ENCODE measurements at regions not wholly inside any gene's neighbourhood (a gene's known extent, or its start where the extent isn't known, plus 50 kb on each side); places are given as distances from the start of the nearest gene placed in this dataset.
"Not testable (repeated sequence)": the region's sequence is repeated elsewhere in the genome, so short reads cannot be mapped to it uniquely, and the experiment has no call there.

DNA sequence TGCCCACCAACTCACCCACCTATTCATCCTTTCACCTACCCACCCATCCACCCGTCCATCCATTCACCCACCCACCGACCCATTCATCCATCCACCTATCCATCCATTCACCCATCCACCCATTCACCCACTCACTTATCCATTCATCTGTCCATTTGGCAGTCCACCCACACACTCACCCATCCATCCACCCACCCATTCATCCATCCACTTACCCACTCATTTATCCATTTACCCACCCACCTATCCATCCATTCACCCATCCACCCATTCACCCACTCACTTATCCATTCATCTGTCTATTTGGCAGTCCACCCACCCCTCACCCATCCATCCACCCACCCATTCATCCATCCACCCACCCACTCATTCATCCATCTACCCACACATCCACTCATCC, 278.1 kb upstream of the IRX4 start:
- Mint-ChIP-seq H3K36me3 (ENCODE audit: insufficient read depth in 2 of 2) (no peaks in the 10 kb centered on the region), H3K27ac (no peak overlapping the region)
- DNase-seq = no peak

DNA sequence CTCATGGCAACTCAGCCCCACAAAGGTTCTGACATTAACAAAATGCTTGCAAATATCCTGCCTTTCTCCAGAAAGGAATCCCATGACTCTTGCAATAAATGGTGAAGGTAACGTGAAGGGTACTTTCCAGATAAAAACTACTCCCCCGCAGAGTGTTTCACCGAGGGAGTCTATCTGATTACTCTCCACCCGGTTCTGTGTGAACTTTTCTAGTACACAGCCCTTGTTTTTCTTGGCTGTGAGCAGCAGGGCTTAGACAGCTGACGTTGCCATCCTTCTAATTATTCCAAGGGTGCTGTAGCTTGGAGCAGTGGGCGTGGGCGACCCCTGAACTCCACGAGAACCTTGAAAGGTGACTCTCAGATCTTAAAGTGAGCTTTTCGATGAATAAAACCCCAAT, 276.0 kb upstream of the IRX4 start:
- ATAC-seq (replicated peaks in 1 of 2) = no peak
- no peak overlapping the region for H3K27ac Mint-ChIP-seq
- H3K27me3 Mint-ChIP-seq (ENCODE audit: low read depth) = no peaks in the 10 kb centered on the region

More for the DNA sequence above, 278.1 kb upstream of the IRX4 start:
- Mint-ChIP-seq H3K27me3 (ENCODE audit: low read depth) (no peaks in the 10 kb centered on the region), H3K9me3 (peaks cover 0 to 1% of the 10 kb centered on the region in 2 donors), H3K4me3 (no peak overlapping the region), H3K4me1 (ENCODE audit: low read depth) (no peaks in the 10 kb centered on the region)
- no peak for ATAC-seq (replicated peaks in 1 of 2)

GRCh38 chr5:2158109-2158508, 275.4 kb upstream of the IRX4 start:
- no peaks in the 10 kb centered on the region for H3K36me3 Mint-ChIP-seq (ENCODE audit: insufficient read depth in 2 of 2)
- ATAC-seq (replicated peaks in 1 of 2) = no peak
- H3K9me3 Mint-ChIP-seq = peaks cover 0 to 1% of the 10 kb centered on the region in 2 donors
- H3K27me3 Mint-ChIP-seq (ENCODE audit: low read depth) = no peaks in the 10 kb centered on the region
- no peak for DNase-seq
- no peak overlapping the region for H3K27ac Mint-ChIP-seq
- no peaks in the 10 kb centered on the region for H3K4me1 Mint-ChIP-seq (ENCODE audit: low read depth)
- no peak overlapping the region for H3K4me3 Mint-ChIP-seq

More for the DNA sequence above, 276.0 kb upstream of the IRX4 start:
- no peak overlapping the region for H3K4me3 Mint-ChIP-seq
- H3K9me3 Mint-ChIP-seq = peaks cover 0 to 1% of the 10 kb centered on the region in 2 donors
- H3K4me1 Mint-ChIP-seq (ENCODE audit: low read depth) = no peaks in the 10 kb centered on the region
- H3K36me3 Mint-ChIP-seq (ENCODE audit: insufficient read depth in 2 of 2) = no peaks in the 10 kb centered on the region
- DNase-seq = no peak

DNA sequence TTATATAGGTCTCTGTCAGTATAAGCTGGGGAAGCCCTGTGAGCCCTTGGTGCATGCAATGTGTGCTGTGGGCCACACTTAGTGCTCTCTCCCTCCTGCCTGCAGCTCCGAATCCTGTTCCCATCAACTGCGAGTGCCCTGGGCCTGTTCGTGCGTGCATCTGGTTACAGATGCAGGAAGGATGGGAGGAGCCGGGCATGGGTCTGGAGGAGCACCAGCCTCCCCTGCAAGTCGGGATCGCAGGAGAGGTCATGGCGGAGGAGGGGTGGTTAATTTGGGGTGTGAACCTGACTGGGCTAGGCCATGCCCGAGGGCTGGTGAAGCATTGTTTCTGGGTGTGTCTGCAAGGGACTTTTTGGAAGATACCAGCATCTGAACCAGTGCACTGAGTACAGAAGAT, 274.6 kb upstream of the IRX4 start:
- Mint-ChIP-seq H3K27ac (no peak overlapping the region), H3K4me3 (no peak overlapping the region), H3K4me1 (ENCODE audit: low read depth) (no peaks in the 10 kb centered on the region), H3K36me3 (ENCODE audit: insufficient read depth in 2 of 2) (no peaks in the 10 kb centered on the region), H3K9me3 (peaks cover 0 to 1% of the 10 kb centered on the region in 2 donors), H3K27me3 (ENCODE audit: low read depth) (no peaks in the 10 kb centered on the region)
- no peak for DNase-seq
- no peak for ATAC-seq (replicated peaks in 1 of 2)

- H3K9me3 Mint-ChIP-seq = peaks cover 0 to 1% of the 10 kb centered on the region in 2 donors
- H3K27me3 Mint-ChIP-seq (ENCODE audit: low read depth) = no peaks in the 10 kb centered on the region
- H3K4me1 Mint-ChIP-seq (ENCODE audit: low read depth) = no peaks in the 10 kb centered on the region
- H3K4me3 Mint-ChIP-seq = no peak overlapping the region
- ATAC-seq (replicated peaks in 1 of 2) (no peak), DNase-seq (no peak)
- H3K27ac Mint-ChIP-seq = no peak overlapping the region
- no peaks in the 10 kb centered on the region for H3K36me3 Mint-ChIP-seq (ENCODE audit: insufficient read depth in 2 of 2)
These were observed 273.8 kb upstream of the IRX4 start for GRCh38 chr5:2156358-2157059.

DNA sequence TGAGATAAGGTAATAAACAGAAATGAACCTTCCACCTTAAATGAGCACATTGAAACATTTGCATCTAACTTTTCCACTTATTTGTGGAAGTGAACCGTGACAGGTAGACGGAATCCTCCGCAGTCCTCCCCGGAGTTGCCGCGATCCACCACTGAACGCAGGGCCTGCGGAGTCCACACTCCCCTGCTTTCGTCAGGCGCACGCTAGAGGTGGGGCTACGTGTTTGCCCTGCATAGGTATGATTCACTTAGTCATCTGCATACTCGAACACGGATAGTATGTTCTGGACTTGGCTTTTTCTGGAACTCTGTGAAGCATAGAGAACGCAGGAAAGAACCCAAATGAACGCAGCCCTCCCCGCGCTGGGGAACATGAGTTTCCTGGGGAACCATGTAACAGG, 272.8 kb upstream of the IRX4 start:
- H3K27ac Mint-ChIP-seq = no peak overlapping the region
- DNase-seq (no peak), ATAC-seq (replicated peaks in 1 of 2) (no peak)
- H3K27me3 Mint-ChIP-seq (ENCODE audit: low read depth) = no peaks in the 10 kb centered on the region
- no peaks in the 10 kb centered on the region for H3K36me3 Mint-ChIP-seq (ENCODE audit: insufficient read depth in 2 of 2)
- H3K4me3 Mint-ChIP-seq = no peak overlapping the region
- H3K9me3 Mint-ChIP-seq = no peaks in the 10 kb centered on the region
- H3K4me1 Mint-ChIP-seq (ENCODE audit: low read depth) = no peaks in the 10 kb centered on the region

GRCh38 chr5:2153802-2154201, 271.1 kb upstream of the IRX4 start:
- no peaks in the 10 kb centered on the region for H3K9me3 Mint-ChIP-seq
- no peaks in the 10 kb centered on the region for H3K36me3 Mint-ChIP-seq (ENCODE audit: insufficient read depth in 2 of 2)
- no peak for ATAC-seq (replicated peaks in 1 of 2)
- H3K4me1 Mint-ChIP-seq (ENCODE audit: low read depth) = peaks cover 7% of the 10 kb centered on the region
- H3K4me3 Mint-ChIP-seq = no peak overlapping the region
- peaks cover 5% of the 10 kb centered on the region for H3K27me3 Mint-ChIP-seq (ENCODE audit: low read depth)
- no peak for DNase-seq
- no peak overlapping the region for H3K27ac Mint-ChIP-seq

DNA sequence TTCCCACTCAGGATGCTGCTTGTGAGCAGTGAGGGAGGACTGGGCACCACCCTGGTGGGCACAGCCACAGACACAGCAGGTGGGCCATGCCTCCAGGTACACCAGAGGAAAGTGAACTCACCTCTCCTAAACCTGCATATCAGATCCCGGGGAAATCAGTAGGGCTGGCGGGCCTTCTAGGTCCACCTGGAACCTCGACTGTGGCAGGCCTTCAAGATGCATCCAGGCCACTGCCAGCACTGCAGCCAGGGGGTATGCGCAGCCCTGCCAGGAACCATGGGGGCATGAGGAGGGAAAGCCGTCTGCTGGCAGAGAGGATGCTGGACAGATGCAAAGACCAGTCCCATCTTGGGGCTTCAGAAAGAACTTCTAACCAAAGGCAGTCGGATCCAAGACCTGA, 270.6 kb upstream of the IRX4 start:
- no peaks in the 10 kb centered on the region for H3K9me3 Mint-ChIP-seq
- peaks cover 6% of the 10 kb centered on the region for H3K27me3 Mint-ChIP-seq (ENCODE audit: low read depth)
- no peak overlapping the region for H3K4me3 Mint-ChIP-seq
- ATAC-seq (replicated peaks in 1 of 2) (no peak), DNase-seq (no peak)
- H3K4me1 Mint-ChIP-seq (ENCODE audit: low read depth) = peaks cover 8% of the 10 kb centered on the region
- H3K36me3 Mint-ChIP-seq (ENCODE audit: insufficient read depth in 2 of 2) = no peaks in the 10 kb centered on the region
- H3K27ac Mint-ChIP-seq = no peak overlapping the region

- H3K27ac Mint-ChIP-seq; ATAC-seq (replicated peaks in 1 of 2); H3K27me3 Mint-ChIP-seq (ENCODE audit: low read depth); H3K36me3 Mint-ChIP-seq (ENCODE audit: insufficient read depth in 2 of 2); H3K4me1 Mint-ChIP-seq (ENCODE audit: low read depth); H3K9me3 Mint-ChIP-seq; H3K4me3 Mint-ChIP-seq: not testable (repeated sequence)
- DNase-seq = peak; percentile 12 to 19
These were observed 268.7 kb upstream of the IRX4 start for GRCh38 chr5:2151301-2151888.

DNA sequence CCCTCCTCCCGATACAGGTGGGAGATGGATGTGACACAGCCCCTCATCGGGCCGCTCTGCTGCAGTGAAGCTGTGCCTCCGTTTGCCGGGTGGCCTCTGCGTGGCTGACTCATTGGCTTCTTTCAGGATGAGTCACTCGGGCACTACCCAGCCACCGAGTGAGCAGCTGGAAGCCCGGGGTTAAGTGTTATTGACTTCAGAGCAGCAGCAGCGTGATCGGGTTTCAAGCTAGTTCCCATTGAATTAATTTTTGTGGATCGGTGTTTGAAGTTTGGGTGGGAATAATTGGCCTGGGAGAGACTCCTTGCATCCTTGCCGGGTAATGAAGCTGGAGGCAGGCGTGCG, 266.4 kb upstream of the IRX4 start:
- H3K36me3 Mint-ChIP-seq (ENCODE audit: insufficient read depth in 2 of 2) = no peaks in the 10 kb centered on the region
- peaks cover 6% of the 10 kb centered on the region for H3K27me3 Mint-ChIP-seq (ENCODE audit: low read depth)
- peaks cover 8% of the 10 kb centered on the region for H3K4me1 Mint-ChIP-seq (ENCODE audit: low read depth)
- H3K4me3 Mint-ChIP-seq = no peak overlapping the region
- H3K9me3 Mint-ChIP-seq = no peaks in the 10 kb centered on the region
- no peak overlapping the region for H3K27ac Mint-ChIP-seq
- DNase-seq (peak in 1 of 2 donors; percentile 43), ATAC-seq (replicated peaks in 1 of 2) (peak; percentile 77 to 80)

DNA sequence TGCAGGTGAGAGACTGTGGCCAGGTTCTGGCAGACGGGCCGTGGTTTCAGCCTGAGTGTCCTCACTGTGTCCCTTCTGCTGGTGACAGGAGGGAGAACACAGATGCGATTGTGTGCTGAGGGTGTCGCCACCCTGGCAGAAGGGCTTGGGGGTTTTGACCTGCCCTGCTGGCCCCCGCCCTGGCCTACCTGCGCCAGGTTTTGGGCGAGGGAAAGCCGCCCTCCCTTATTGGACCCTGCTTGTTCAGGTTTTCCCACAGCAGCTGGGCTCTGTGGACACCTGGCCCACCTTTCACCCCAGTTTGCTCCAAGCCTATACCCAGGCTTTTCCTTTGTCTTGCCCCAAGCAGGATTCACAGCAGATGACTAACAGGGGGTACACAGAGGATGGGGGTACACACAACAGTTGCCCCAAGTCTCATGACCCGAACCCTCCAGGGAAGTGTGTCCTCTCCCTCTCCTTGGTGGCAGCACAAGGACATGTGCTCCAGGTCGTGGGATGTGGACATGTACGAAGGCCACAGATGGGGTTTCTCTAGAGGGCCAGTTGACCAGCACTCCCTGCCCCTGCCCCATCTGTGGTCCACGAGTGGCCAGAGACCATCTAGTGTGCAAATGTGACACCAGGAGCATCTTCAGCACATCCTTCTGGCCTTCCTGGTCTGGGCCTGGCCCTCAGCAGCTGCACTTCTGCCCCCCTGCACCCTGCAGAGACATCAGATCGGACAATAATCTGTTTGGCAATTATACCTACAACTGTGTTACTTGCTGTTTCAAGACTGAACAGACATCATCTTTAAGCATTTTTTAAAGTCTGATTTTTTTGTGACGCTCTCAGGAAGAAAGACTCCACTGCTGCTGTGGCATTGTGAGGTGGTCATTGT, 265.8 kb upstream of the IRX4 start:
- peaks cover 8% of the 10 kb centered on the region for H3K4me1 Mint-ChIP-seq (ENCODE audit: low read depth)
- H3K27me3 Mint-ChIP-seq (ENCODE audit: low read depth) = peaks cover 6% of the 10 kb centered on the region
- DNase-seq (no peak), ATAC-seq (replicated peaks in 1 of 2) (peak; percentile 15 to 32)
- H3K4me3 Mint-ChIP-seq = no peak overlapping the region
- H3K27ac Mint-ChIP-seq = no peak overlapping the region
- H3K36me3 Mint-ChIP-seq (ENCODE audit: insufficient read depth in 2 of 2) = no peaks in the 10 kb centered on the region
- H3K9me3 Mint-ChIP-seq = no peaks in the 10 kb centered on the region

GRCh38 chr5:2147504-2148311, 265.0 kb upstream of the IRX4 start:
- Mint-ChIP-seq H3K4me1 (ENCODE audit: low read depth) (peaks cover 8% of the 10 kb centered on the region), H3K27me3 (ENCODE audit: low read depth) (peaks cover 6% of the 10 kb centered on the region), H3K36me3 (ENCODE audit: insufficient read depth in 2 of 2) (no peaks in the 10 kb centered on the region), H3K9me3 (no peaks in the 10 kb centered on the region), H3K27ac (no peak overlapping the region), H3K4me3 (no peak overlapping the region)
- ATAC-seq (replicated peaks in 1 of 2) (no peak), DNase-seq (no peak)
